ENCODE measurements at regions not wholly inside any gene's neighbourhood (a gene's known extent, or its start where the extent isn't known, plus 50 kb on each side); places are given as distances from the start of the nearest gene placed in this dataset.

GRCh38 chr5:169354921-169355320 lies 54.0 kb upstream of the SLIT3 start:
- TF ChIP-seq, protein P1, sequence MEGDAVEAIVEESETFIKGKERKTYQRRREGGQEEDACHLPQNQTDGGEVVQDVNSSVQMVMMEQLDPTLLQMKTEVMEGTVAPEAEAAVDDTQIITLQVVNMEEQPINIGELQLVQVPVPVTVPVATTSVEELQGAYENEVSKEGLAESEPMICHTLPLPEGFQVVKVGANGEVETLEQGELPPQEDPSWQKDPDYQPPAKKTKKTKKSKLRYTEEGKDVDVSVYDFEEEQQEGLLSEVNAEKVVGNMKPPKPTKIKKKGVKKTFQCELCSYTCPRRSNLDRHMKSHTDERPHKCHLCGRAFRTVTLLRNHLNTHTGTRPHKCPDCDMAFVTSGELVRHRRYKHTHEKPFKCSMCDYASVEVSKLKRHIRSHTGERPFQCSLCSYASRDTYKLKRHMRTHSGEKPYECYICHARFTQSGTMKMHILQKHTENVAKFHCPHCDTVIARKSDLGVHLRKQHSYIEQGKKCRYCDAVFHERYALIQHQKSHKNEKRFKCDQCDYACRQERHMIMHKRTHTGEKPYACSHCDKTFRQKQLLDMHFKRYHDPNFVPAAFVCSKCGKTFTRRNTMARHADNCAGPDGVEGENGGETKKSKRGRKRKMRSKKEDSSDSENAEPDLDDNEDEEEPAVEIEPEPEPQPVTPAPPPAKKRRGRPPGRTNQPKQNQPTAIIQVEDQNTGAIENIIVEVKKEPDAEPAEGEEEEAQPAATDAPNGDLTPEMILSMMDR (IDR thresholded peaks at IDR 0.05) = no peak
- TF ChIP-seq POLR2A (IDR thresholded peaks at IDR 0.05) = no peak

Measured in prostate gland (tissue), 2 donors.